ENCODE measurements at regions not wholly inside any gene's neighbourhood (a gene's known extent, or its start where the extent isn't known, plus 50 kb on each side); places are given as distances from the start of the nearest gene placed in this dataset.

GRCh38 chr3:182455011-182455410 lies 338.3 kb upstream of the ATP11B start:
- Histone ChIP-seq H3K4me3 (replicated peaks in 1 of 3; ENCODE audit: insufficient read depth in 1 of 3, low read depth in 1 of 3, low read length in 3 of 3) (no peak overlapping the region), H3K9ac (replicated peaks; ENCODE audit: extremely low read depth, insufficient read depth, low read length) (no peak overlapping the region), H3K4me2 (ENCODE audit: insufficient read depth, low read length) (no peak overlapping the region), H2AFZ (ENCODE audit: low read depth, low read length) (no peak overlapping the region), H3K27me3 (ENCODE audit: control insufficient read depth in 2 of 2, insufficient read depth in 2 of 2, low read length in 2 of 2) (no peaks in the 10 kb centered on the region), H3K36me3 (ENCODE audit: control insufficient read depth in 2 of 2, extremely low read depth in 1 of 2, insufficient read depth in 2 of 2, low read length in 2 of 2) (no peaks in the 10 kb centered on the region), H4K20me1 (replicated peaks; ENCODE audit: control insufficient read depth, extremely low read depth, insufficient read depth, low read length) (no peaks in the 10 kb centered on the region), H3K4me1 (ENCODE audit: control insufficient read depth, extremely low read depth, insufficient read depth, low read length) (no peaks in the 10 kb centered on the region), H3K9me3 (replicated peaks; ENCODE audit: control insufficient read depth, insufficient read depth, low read length) (no peaks in the 10 kb centered on the region), H3K79me2 (ENCODE audit: control insufficient read depth, insufficient read depth, low read length) (no peaks in the 10 kb centered on the region), H3K9me1 (replicated peaks; ENCODE audit: control insufficient read depth, extremely low read depth, insufficient read depth, low read length) (no peaks in the 10 kb centered on the region), H3K27ac (ENCODE audit: insufficient read depth, low read depth, low read length) (no peak overlapping the region)
- TF ChIP-seq CTCF (IDR thresholded peaks at IDR 0.05; ENCODE audit: extremely low read depth in 1 of 2, insufficient read depth in 1 of 2, low read depth in 1 of 2, low read length in 2 of 2), result no peak
- TF ChIP-seq POLR2AphosphoS5 (IDR thresholded peaks at IDR 0.05; ENCODE audit: insufficient read depth, low read depth, low read length), result no peak
- DNase-seq (ENCODE audit: low read depth, low spot score), result no peak
- BruUV-seq (replicated peaks), result no TSS peak
- no peak for FAIRE-seq
- intact Hi-C loops (cut with micrococcal nuclease), result no loop called here
- POLR2A ChIA-PET, result no interaction called here
- dilution Hi-C loops (cut with MboI; ENCODE audit: extremely low pct_ligation_motif_present, low sequenced_read_pairs), result no loop called here
- CTCF ChIA-PET, result no interaction called here

DNA sequence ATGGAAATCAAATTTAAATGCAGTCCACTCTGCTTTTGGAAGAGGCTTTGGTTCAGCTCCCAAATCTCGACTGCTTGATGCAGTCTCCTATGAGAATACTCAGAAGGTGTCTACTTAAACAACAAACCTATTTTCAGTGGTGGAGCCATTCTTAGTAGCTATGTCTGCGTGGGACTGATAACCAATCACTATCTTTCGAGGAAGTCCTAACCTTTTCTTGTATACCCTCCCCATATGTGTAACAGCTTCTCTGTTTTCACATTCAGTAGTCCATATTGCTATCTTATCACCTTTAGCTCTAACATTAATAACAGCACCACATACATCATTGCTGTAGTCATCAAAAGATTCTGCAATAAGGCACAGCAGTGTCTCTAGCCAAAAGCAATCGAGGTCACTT lies 333.0 kb upstream of the ATP11B start:
- DNase-seq (ENCODE audit: low read depth, low spot score), result no peak
- no peak overlapping the region for H3K4me3 ChIP-seq (replicated peaks in 1 of 3; ENCODE audit: insufficient read depth in 1 of 3, low read depth in 1 of 3, low read length in 3 of 3)
- no peak overlapping the region for H3K27ac ChIP-seq (ENCODE audit: insufficient read depth, low read depth, low read length)
- dilution Hi-C loops (cut with MboI; ENCODE audit: extremely low pct_ligation_motif_present, low sequenced_read_pairs), result no loop called here
- H3K36me3 ChIP-seq (ENCODE audit: control insufficient read depth in 2 of 2, extremely low read depth in 1 of 2, insufficient read depth in 2 of 2, low read length in 2 of 2), result no peaks in the 10 kb centered on the region
- ChIA-PET POLR2A (no interaction called here), CTCF (no interaction called here)
- H4K20me1 ChIP-seq (replicated peaks; ENCODE audit: control insufficient read depth, extremely low read depth, insufficient read depth, low read length), result no peaks in the 10 kb centered on the region
- intact Hi-C loops (cut with micrococcal nuclease), result no loop called here
- H3K9me1 ChIP-seq (replicated peaks; ENCODE audit: control insufficient read depth, extremely low read depth, insufficient read depth, low read length), result no peaks in the 10 kb centered on the region
- H3K79me2 ChIP-seq (ENCODE audit: control insufficient read depth, insufficient read depth, low read length), result no peaks in the 10 kb centered on the region
- BruUV-seq (replicated peaks), result no TSS peak
- H3K27me3 ChIP-seq (ENCODE audit: control insufficient read depth in 2 of 2, insufficient read depth in 2 of 2, low read length in 2 of 2), result no peaks in the 10 kb centered on the region
- FAIRE-seq, result no peak
- no peaks in the 10 kb centered on the region for H3K4me1 ChIP-seq (ENCODE audit: control insufficient read depth, extremely low read depth, insufficient read depth, low read length)
- H3K9me3 ChIP-seq (replicated peaks; ENCODE audit: control insufficient read depth, insufficient read depth, low read length), result no peaks in the 10 kb centered on the region
- no peak for TF ChIP-seq POLR2A (IDR thresholded peaks at IDR 0.05; ENCODE audit: low read depth, low read length)
- no peak for TF ChIP-seq MAX (IDR thresholded peaks at IDR 0.05; ENCODE audit: insufficient read depth, insufficient read length)
- no peak for TF ChIP-seq FOS (IDR thresholded peaks at IDR 0.05; ENCODE audit: borderline replicate concordance, insufficient read depth, low read length)
- no peak for TF ChIP-seq EZH2 (IDR thresholded peaks at IDR 0.05; ENCODE audit: borderline replicate concordance, low read depth, low read length, severe bottlenecking)
- TF ChIP-seq POLR2AphosphoS5 (IDR thresholded peaks at IDR 0.05; ENCODE audit: insufficient read depth, low read depth, low read length), result no peak
- TF ChIP-seq JUN (IDR thresholded peaks at IDR 0.05; ENCODE audit: borderline replicate concordance, insufficient read depth, insufficient read length, low read depth), result no peak
- no peak for TF ChIP-seq GATA2 (IDR thresholded peaks at IDR 0.05; ENCODE audit: insufficient read depth, insufficient read length, low read depth, low read length)
- TF ChIP-seq MYC (IDR thresholded peaks at IDR 0.05; ENCODE audit: low read depth, low read length), result no peak
- no peak for TF ChIP-seq CTCF (IDR thresholded peaks at IDR 0.05; ENCODE audit: extremely low read depth in 1 of 2, insufficient read depth in 1 of 2, low read depth in 1 of 2, low read length in 2 of 2)
- no peak overlapping the region for H3K4me2 ChIP-seq (ENCODE audit: insufficient read depth, low read length)
- H3K9ac ChIP-seq (replicated peaks; ENCODE audit: extremely low read depth, insufficient read depth, low read length), result no peak overlapping the region
- no peak overlapping the region for H2AFZ ChIP-seq (ENCODE audit: low read depth, low read length)
